GM12878 (cell line): ENCODE measurements at regions not wholly inside any gene's neighbourhood (a gene's known extent, or its start where the extent isn't known, plus 50 kb on each side); places are given as distances from the start of the nearest gene placed in this dataset.

Experiments used
- BHLHE40 ChIP-seq, 2 experiments: fragments of 450-650 bp in 1 of 2; IDR thresholded peaks; 2 replicates each; pipeline ENCODE4 v1.6.1; 2011 to 2017; ENCODE audit warnings: low read depth in 2 of 2, borderline replicate concordance in 1 of 2, improper control_type of control experiment in 1 of 2, low read length in 1 of 2, mild to moderate bottlenecking in 1 of 2
- CBX3 ChIP-seq: fragments of 200-600 bp; sonication (generic); IDR thresholded peaks from 2 replicates; pipeline ENCODE4 v1.6.1; 2016; ENCODE audit warnings: low read depth, borderline replicate concordance
- ETV6 ChIP-seq, 2 experiments: fragments of 450-650 bp in 1 of 2; IDR thresholded peaks in 1 of 2; conservative IDR thresholded peaks in 1 of 2; 2 replicates each; pipeline ENCODE4 v1.6.1; 2014; ENCODE audit warnings: antibody characterized with exemption in 1 of 2, borderline replicate concordance in 1 of 2, low read depth in 1 of 2, mild to moderate bottlenecking in 1 of 2, moderate library complexity in 1 of 2
- NBN ChIP-seq: fragments of 450-650 bp; IDR thresholded peaks from 2 replicates; pipeline ENCODE4 v1.6.1; 2016
- NFIC ChIP-seq: IDR thresholded peaks from 2 replicates; pipeline ENCODE4 v1.6.1; 2012; ENCODE audit warnings: low read depth, mild to moderate bottlenecking, inconsistent platforms, low read length, moderate library complexity
- NR2C2 ChIP-seq: IDR thresholded peaks from 2 replicates; pipeline ENCODE4 v1.6.1; 2011; ENCODE audit warnings: borderline replicate concordance, low read depth; ENCODE audit not compliant: control insufficient read depth, insufficient read length
- POLR2AphosphoS2 ChIP-seq: IDR thresholded peaks from 2 replicates; pipeline ENCODE4 v1.6.1; 2011; ENCODE audit warnings: low read depth, mild to moderate bottlenecking, low read length, improper control_type of control experiment, moderate library complexity
- SP1 ChIP-seq: IDR thresholded peaks from one replicate; pipeline ENCODE4 v1.6.1; 2011; ENCODE audit warnings: low read depth, low read length
- ZNF274 ChIP-seq: IDR thresholded peaks from one replicate; pipeline ENCODE4 v1.8.0; 2011; ENCODE audit not compliant: insufficient read length, insufficient read depth
- ZNF687 ChIP-seq: fragments of 450-650 bp; IDR thresholded peaks from 2 replicates; pipeline ENCODE4 v1.6.1; 2017; ENCODE audit warnings: mild to moderate bottlenecking, moderate library complexity
- TF ChIP-seq, protein P1 (sequence below), 3 experiments: IDR thresholded peaks in 2 of 3; conservative IDR thresholded peaks in 1 of 3; 2 replicates each; pipeline ENCODE4 v1.5.1; 2011; ENCODE audit warnings: low read depth in 3 of 3, low read length in 3 of 3, mild to moderate bottlenecking in 3 of 3, control low read depth in 2 of 3, moderate library complexity in 2 of 3, inconsistent platforms in 1 of 3, mixed read lengths in 1 of 3; ENCODE audit not compliant: control insufficient read depth in 2 of 3, insufficient read depth in 1 of 3; ENCODE audit errors: extremely low read depth in 1 of 3

DNA sequence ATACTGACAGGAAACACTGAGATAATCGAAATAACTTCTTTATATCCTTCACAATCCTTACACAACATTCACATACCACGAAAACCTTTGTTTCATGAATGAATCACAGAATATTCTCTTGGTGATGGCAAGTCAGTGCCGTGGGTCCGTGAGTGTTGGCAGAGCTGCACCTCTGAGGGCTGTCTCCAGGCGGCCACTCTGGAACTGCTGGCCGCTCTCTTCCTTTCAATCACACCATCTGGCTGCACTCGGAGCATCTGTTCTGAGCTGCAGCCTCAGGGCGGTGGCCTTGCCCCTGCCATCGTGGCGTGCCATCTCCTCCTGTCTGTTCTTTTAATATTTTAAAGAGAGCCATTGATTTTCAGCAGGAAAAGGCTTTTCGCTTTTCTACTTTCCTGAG lies 129.4 kb upstream of the AFDN start:
- TF ChIP-seq CBX3 (no peak), BHLHE40 (IDR thresholded peaks at IDR 0.05; ENCODE audit: borderline replicate concordance in 1 of 2, low read depth in 2 of 2, low read length in 1 of 2) (no peak), ETV6 (conservative IDR thresholded peaks at IDR 0.05 in 1 of 2, IDR thresholded peaks at IDR 0.05 in 1 of 2; ENCODE audit: borderline replicate concordance in 1 of 2, low read depth in 1 of 2) (no peak), NFIC (no peak), NR2C2 (no peak), ZNF274 (no peak), SP1 (no peak), POLR2AphosphoS2 (no peak), ZNF687 (no peak), NBN (no peak)
- TF ChIP-seq, protein P1, sequence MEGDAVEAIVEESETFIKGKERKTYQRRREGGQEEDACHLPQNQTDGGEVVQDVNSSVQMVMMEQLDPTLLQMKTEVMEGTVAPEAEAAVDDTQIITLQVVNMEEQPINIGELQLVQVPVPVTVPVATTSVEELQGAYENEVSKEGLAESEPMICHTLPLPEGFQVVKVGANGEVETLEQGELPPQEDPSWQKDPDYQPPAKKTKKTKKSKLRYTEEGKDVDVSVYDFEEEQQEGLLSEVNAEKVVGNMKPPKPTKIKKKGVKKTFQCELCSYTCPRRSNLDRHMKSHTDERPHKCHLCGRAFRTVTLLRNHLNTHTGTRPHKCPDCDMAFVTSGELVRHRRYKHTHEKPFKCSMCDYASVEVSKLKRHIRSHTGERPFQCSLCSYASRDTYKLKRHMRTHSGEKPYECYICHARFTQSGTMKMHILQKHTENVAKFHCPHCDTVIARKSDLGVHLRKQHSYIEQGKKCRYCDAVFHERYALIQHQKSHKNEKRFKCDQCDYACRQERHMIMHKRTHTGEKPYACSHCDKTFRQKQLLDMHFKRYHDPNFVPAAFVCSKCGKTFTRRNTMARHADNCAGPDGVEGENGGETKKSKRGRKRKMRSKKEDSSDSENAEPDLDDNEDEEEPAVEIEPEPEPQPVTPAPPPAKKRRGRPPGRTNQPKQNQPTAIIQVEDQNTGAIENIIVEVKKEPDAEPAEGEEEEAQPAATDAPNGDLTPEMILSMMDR (IDR thresholded peaks at IDR 0.05 in 2 of 3, conservative IDR thresholded peaks at IDR 0.05 in 1 of 3; ENCODE audit: control insufficient read depth in 2 of 3, extremely low read depth in 1 of 3, insufficient read depth in 1 of 3, low read depth in 3 of 3, low read length in 3 of 3): no peak
